GM18508 (cell line): ENCODE measurements at regions not wholly inside any gene's neighbourhood (a gene's known extent, or its start where the extent isn't known, plus 50 kb on each side); places are given as distances from the start of the nearest gene placed in this dataset.
"Not testable (repeated sequence)": the region's sequence is repeated elsewhere in the genome, so short reads cannot be mapped to it uniquely, and the experiment has no call there.

Experiments used
- ATAC-seq: cut with Tn5 transposase; IDR thresholded peaks from one replicate; pipeline ENCODE4 v1.9.1; 2021; ENCODE audit warnings: moderate number of reproducible peaks; ENCODE audit not compliant: insufficient read depth, unreplicated experiment

DNA sequence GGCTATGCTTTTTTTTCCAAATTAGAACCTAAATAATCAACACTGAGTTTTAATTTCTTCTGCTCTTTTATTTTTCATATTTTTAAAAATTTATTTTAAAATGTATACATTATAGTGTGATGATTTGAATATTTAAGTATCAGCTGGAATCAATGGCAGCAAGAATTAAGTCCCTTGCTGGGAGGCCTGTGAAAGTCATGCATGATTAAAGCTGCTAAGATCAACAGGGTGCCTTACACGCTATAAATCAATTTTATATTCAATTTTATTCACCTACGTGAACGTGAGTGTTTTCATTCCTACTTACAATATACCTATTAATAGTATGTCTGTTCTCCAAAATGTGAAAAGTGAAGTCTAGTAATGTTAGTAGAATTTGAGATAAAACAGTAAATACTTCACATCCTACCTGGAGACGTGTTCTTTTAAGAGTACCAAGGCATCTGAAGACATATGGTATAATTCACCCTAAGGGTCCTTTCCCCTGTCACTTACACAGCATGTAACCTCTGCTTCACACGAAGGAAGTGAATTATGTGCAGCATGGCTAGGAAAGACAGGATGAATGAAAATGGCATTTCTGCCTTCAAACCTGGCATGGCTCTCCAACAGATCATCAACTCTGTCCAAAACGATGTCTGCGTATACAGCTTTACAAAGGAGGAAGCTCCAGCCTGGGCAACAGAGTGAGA lies 640.4 kb upstream of the ROBO1 start:
- no peak for ATAC-seq

GRCh38 chr3:80405618-80406017 lies 637.8 kb upstream of the ROBO1 start:
- no peak for ATAC-seq

GRCh38 chr3:80395023-80395422 lies 627.2 kb upstream of the ROBO1 start:
- ATAC-seq, result no peak

GRCh38 chr3:80391573-80391972 lies 623.8 kb upstream of the ROBO1 start:
- ATAC-seq, result no peak

DNA sequence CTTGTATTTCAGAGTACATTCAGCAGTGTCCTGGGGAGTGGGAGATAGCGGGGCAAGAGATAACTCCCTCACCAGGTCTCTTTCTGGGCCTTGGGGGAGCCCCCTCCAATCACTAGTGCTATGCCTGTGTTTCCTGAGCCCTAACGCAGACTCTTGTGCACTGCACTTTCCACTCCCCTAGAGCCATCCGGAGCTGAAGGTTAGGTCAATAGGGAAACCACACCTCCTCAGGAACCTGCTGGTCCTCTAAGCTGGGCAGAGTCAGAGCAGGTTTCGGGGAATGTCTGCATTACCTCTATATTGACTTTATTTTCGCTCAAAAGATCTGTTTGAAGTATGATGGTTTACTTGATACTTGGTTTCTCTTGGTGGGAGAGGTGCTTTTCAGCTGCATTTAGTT lies 617.0 kb upstream of the ROBO1 start:
- no peak for ATAC-seq

GRCh38 chr3:80374423-80374822 lies 606.6 kb upstream of the ROBO1 start:
- no peak for ATAC-seq

DNA sequence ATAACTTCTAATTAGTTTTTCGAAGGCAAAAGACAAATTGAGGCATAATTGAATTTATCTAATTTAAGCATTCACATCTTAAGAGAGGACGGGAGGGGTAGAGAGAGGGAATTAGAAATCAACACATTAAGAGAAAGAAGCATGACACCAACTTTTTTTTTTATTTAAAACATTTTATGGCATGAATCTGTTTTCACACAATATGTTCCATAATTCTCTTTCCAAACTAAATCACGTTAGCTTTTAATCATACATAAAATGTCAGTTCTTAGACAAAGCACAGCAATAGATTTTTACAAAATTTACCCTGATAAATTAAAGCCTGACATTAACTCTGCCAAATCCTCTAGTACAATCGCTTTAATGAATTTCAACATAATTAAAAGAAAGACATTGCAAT lies 600.8 kb upstream of the ROBO1 start:
- ATAC-seq, result no peak

DNA sequence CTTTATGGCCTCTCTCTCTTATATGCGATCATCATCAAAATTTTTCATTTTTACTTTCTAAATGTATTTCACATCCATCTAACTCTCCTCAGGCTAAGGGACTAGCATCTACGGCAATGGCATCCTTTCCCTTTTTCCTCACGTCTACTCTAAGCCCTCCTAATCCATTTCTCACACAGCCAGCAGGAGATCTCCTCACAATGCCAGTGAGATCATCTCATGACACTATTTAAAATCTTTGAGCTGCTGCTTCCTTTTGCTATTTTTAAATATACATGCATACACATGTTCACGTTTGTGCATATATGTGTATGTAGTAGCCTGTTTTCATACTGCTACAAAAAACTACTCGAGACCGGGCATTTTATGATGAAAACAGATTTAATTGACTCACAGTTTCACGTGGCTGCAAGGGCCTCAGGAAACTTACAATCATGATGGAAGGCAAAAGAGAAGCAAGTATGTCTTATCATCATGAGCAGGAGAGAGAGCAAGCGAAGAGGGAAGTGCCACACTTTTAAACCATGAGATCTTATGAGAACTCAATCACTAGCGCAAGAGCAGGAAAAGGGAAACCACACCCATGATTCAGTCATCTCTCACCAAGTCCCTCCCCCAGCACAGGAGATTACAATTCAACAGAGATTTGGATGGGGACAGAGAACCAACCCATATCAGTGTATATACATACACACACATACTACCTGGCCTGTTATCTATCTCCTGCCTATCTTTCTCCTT lies 599.2 kb upstream of the ROBO1 start:
- ATAC-seq, result no peak

DNA sequence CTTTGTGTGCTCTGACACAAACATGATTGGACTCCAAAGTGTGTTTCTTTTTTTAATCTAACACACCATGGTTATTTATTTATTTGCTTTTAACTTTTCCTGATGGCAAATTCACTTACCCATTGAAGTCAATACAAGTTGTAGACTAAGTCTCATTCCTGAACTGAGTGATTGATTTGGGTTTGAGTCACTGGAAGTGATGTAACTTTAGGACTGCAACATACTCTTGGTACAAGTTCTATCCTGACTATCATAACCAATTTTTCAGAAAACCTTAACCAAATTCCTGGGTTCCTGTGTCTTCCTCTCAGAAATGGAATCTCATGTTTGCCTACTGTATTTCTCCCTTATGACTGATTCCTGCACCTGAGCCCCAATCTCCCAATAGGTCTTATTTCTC lies 590.0 kb upstream of the ROBO1 start:
- no peak for ATAC-seq

DNA sequence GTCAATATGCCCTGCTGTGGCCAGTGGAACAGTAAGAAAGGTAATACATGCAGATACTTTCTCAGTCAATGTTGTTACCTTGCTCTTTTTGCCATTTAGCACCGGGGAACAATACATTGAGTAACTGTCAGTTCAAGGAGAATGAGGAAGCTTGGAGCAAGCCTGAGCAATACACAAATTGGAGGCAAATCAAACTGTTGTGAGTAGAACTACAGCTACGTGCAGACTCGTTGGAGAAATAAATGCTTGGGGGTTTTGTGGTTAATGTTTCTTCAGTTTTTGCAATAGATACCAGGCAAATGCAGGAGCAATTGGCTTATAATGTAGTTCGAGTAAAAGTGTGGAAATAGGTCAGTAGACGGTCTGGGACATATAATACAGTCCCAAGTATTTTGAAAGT lies 587.3 kb upstream of the ROBO1 start:
- no peak for ATAC-seq

DNA sequence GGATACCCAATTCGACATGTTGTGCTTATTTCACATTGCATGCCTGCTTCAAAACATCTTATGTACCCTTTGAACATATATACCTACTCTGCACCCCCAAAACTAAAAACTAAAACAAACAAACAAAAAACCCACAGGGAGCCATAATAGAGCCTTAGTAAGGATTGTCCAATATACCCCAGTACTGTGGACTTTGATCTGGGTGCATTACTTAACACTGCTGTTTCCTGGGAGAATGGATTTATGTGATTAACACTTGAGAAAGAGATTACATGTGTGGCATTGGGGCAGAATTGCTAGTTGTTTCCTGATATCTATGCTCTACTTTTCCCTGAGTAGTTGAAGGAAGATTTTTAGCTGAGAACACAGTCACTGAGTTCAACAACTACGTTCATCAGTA lies 583.4 kb upstream of the ROBO1 start:
- ATAC-seq, result no peak

DNA sequence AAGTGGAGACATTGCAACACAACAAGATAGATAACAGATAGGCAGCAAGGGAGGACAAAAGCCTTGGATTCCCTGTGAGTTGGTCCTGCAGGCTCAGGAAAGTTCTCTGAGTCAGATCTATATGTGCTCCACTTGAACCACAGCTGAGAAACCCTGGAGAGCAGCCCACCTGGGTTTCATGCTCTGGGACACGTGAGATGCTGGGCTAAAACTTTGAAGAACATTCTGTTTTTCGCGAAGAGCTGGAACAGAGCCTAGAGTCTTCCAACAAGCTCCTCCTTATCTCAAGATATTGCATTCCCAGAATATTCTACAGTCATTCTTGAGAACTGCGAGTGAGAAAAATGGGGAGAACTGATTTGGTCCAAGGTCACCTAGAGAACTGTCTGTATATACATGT lies 583.0 kb upstream of the ROBO1 start:
- no peak for ATAC-seq

DNA sequence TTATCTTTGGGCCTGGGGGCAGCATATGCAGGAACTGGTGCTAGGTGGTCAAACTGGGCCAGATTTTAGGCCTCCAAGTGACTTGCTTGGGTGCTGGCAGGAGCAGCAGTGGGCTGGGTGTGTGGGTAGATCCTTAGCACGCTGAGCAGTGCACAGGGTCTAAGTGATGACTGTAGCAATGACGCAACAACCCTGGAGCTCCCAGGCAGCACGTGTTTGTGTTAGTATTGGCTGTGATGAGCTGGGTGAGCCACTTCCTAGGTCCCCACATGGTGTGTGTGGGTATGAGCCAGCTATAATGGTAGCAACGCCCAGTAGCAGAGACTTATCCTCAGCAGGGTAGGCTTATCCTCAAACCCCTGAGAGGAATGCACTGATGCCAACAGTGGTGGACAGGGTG lies 570.6 kb upstream of the ROBO1 start:
- ATAC-seq, result no peak

DNA sequence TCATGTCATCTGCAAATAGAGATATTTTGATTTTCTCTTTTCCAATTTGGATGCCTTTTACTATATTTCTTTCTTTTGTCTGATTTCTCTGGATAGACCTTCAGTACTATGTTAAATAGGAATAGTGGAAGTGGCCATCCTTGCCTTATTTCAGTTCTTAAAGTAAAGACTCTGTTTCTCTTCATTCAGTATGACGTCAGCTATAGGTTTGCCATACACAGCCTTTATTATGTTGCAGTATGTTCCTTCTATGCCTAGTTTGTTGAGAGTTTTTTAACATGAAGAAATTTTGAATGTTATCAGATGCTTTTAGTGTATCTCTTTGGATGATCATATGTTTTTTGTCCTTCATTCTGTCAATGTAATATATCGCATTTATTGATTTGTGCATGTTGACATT lies 566.7 kb upstream of the ROBO1 start:
- no peak for ATAC-seq

- no peak for ATAC-seq
These were observed 563.8 kb upstream of the ROBO1 start for GRCh38 chr3:80331494-80332170.

DNA sequence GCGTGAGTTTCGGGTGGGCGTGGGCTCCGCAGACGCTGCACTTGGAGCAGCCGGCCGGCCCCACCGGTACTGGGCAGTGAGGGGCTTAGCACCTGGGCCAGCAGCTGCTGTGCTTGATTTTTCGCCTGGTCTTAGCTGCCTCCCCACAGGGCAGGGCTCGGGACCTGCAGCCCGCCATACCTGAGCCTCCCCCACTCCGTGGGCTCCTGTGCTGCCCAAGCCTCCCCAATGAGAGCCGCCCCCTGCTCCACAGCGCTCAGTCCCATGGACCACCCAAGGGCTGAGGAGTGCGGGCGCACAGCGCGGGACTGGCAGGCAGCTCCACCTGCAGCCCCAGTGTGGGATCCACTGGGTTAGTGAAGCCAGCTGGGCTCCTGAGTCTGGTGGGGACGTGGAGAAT lies 546.7 kb upstream of the ROBO1 start:
- not testable (repeated sequence) for ATAC-seq

GRCh38 chr3:80308637-80309036 lies 540.8 kb upstream of the ROBO1 start:
- ATAC-seq, result no peak

DNA sequence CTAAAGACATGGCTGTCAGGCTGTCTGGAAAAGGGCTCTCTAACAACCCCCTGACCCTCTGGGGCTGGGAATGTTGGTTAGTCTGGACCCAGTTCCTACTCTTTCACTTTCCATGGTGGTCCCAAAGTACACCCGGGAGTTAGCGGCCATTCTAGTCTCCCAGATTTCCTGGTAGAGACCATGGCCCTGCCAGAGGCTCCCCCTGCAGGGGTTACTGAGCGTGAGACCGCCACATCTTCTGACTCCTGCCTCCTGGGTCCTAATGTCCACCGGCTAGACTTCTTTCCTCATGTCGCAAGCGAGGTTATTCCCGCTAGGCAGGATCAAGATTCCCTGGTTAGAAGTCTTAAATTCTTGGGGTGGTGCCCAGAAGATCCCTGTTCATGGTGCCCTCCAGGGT lies 540.0 kb upstream of the ROBO1 start:
- ATAC-seq, result no peak

DNA sequence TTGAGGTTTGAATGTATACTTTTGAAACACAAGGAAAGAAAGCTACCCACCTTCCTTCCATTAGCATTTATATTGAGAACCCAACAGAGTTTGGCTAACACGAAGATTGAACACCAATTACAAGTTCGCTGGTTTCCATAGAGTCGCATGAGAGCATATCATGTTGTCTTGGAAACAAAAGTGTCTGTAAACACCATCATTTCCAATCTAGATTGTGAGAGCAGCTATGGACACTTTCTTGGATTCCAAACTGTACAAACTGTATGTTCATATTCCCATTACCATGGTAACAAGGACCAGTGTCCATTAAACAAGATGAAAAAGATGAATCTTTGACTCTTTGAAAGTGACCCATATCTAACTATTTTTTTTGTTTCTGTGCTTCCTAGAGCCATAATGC lies 529.9 kb upstream of the ROBO1 start:
- no peak for ATAC-seq

GRCh38 chr3:80285388-80285787 lies 517.6 kb upstream of the ROBO1 start:
- no peak for ATAC-seq

DNA sequence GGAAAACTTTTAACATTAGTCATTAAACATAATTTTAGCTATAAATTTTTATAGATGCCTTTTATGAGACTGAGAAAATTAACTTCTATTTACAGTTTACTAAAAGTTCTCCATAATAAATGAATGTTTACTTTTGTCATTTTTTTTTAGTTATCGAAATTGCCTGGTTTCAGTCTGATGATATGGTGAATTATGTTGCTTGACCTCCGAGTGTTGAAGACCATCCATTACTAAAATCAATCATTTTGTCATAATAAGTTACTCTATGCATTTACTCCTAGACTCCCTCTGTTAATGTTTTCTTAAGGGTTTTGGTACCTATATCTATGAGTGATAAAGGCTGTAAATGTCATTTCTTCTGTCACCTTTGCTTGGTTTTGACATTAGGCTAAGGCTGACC lies 516.0 kb upstream of the ROBO1 start:
- ATAC-seq, result no peak

- no peak for ATAC-seq
These were observed 510.3 kb upstream of the ROBO1 start for GRCh38 chr3:80278056-80278455.
